ENCODE measurements at regions not wholly inside any gene's neighbourhood (a gene's known extent, or its start where the extent isn't known, plus 50 kb on each side); places are given as distances from the start of the nearest gene placed in this dataset.
"Not testable (repeated sequence)": the region's sequence is repeated elsewhere in the genome, so short reads cannot be mapped to it uniquely, and the experiment has no call there.

DNA sequence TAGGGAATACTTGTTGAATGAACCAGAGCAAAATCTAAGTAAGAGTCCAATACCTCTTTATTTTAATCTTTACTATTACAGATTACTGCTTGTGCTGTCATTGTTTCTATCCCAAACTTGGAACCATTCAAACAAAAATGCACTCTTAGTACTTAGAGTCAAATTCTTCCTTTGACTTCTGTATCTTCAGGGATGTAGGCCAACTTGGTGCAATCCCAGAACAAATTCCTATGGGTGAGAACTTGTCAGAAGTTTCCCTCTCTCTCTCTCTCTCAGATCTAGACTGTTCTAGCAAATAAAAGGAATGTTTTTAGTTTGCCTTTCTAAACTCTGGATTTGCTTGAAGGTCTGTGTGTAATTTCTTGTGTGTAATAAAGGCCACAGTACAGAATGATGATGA lies 329.0 kb upstream of the TMTC4 start:
- DNase-seq (ENCODE audit: low read depth in 2 of 2), result no peak

DNA sequence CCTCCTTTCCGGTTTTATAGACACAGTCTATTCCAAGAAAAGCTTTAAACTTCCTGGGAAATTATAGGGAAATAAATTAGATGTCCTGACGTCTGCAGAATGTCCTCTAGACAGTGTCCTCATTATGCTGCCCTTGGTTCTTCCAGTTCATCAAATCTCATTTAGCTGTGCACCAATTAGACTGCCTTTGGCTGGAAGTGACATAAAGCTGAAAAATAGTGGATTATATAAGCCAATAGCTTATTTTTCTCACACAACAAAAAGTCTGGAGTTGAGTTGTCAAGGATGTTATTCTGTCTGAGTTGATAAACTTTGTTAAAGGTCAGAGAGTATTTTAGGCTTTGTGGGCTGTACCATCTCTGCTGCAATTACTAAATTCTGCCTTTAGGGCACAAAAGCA lies 314.8 kb upstream of the TMTC4 start:
- DNase-seq (ENCODE audit: low read depth in 2 of 2), result no peak

DNA sequence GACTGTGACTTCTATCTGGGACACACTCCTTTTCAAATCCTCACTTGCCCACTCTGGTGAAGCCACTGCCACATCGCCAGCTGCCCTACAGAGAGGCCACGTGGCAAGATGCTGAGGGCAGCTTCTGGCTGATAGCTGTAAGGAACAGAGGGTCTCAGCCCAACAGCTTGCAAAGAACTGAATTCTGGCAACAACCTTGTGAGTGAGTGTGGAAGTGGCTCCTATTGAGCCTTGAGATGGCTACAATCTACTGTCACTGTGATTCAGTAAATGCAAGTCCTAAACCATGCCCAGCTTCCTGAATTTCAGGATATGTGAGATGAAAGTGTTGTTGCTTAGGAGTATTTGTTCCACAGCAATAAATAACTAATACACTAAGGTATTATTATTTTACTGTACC lies 314.3 kb upstream of the TMTC4 start:
- no peak for DNase-seq (ENCODE audit: low read depth in 2 of 2)

DNA sequence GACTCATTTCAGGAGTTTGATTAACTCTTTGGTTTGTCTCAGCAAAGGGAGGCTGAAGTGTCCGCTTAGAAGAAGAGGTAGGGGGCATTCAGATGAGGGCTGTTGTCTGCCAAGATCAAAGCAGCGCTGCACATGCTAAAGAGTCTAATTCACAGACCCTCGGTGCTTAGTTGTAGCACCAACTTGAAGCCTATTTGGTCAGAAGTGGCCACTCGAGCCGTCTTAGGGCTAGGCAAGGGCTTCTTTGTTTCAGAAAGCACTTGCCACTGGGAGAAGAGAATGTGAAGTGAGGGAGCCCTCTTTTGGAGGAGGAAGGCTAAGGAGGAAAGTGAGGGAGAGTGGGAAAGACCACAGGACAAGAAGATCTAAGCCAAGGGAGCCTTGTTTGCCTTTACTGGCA lies 313.4 kb upstream of the TMTC4 start:
- DNase-seq (ENCODE audit: low read depth in 2 of 2), result peak; percentile 4 to 7

DNA sequence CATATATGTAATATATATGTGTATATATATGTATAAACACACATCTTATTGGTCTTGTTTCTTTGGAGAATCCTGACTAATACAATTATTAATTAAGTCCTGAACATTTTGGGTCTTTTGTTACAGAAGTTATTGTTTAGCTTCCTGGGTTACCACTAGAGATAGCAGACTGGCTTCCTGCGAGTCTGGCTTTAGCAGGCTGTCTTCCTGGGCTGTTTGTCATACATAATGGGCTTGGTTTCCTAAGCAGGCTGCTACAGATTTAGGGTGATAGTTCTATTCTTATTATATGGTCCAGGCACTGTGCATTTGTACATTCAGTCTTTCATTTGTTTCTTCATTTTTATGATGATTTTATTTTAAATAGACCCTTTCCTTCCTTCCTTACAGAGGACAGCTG lies 312.0 kb upstream of the TMTC4 start:
- no peak for DNase-seq (ENCODE audit: low read depth in 2 of 2)

DNA sequence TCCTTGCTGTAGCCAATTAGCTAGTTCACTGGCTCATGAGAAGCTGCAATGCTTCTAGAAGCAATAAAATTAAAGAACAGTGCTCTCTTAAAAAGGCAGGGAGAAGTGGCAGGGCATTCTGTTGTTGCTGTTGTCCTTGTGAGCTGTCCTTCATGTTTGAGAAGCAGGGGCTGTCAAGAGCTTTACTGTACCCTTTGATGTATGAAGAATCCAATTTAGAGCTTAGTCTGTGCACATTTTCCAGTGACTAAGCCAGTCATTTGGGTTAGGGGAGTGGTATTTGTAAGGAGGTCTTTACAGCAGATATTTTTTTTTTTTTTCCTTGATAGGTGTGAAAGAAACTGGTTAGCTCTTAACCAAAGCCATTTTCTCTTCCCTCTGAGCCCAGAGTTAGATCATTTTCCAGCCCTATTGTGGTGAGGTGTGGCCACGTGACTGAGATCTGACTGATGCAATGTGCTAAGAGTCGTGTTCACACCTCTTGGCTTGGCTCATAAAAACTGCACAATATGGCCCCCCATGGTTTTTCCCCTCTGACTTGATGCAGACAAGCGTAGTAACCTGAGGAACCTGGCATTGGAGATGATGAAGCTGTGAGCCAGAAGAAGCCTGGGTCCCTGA lies 309.6 kb upstream of the TMTC4 start:
- DNase-seq (ENCODE audit: low read depth in 2 of 2), result no peak

DNA sequence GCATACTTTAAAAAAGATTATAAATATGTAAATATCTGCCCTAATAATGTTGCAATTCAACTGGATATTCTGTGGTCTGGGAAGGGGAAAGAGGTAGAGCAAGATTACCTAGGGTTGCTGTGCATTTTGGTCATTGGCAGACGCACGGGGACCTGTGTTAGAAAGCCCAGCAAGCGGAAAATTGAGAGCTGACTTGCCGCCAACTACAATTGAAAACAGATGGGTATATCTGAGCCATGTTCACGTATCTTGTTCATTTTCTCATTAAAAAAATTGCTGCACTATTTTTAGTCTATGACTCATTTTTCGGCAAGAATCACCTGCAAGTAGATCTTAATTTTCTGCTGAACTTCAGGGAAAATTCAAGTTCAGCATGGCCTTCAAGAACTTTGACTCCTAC lies 308.5 kb upstream of the TMTC4 start:
- no peak for DNase-seq (ENCODE audit: low read depth in 2 of 2)

DNA sequence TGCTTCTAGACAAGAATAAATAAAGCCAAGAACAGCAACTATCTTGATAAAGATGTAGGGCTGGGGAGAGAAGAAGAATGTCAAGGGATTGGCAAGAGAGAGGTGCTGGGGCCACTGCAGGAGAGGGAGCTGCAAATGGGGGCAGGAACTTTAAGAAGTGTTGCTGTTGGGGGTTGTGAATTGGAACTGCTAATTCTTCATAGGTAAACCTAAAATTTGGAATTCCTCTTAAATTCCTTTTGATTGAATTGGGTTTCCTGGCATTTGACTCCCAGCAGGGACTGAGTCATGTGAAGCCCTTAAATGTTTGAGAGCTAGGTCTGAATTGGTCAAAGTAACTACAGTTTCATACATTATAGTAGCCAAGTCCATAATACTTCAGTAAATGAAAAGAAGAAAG lies 305.6 kb upstream of the TMTC4 start:
- DNase-seq (ENCODE audit: low read depth in 2 of 2), result no peak

DNA sequence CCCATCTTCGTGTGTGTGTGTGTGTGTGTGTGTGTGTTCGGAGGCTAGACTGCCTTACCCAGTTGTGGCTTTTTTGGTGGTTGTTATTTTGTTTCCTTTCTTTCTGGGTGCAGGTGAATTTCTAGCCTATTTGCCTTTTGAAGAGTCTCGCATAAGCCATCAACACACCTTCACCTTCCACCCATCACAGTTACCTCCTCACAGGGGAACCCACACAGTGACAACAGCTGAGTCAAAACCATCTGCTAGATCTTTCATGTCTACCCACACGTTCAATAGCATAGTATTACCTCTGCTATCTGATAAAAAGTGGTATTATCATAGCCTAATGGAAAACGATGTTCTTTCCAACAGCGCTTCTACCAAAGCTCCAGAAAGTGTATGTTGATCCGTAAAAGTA lies 303.2 kb upstream of the TMTC4 start:
- DNase-seq (ENCODE audit: low read depth in 2 of 2), result no peak

DNA sequence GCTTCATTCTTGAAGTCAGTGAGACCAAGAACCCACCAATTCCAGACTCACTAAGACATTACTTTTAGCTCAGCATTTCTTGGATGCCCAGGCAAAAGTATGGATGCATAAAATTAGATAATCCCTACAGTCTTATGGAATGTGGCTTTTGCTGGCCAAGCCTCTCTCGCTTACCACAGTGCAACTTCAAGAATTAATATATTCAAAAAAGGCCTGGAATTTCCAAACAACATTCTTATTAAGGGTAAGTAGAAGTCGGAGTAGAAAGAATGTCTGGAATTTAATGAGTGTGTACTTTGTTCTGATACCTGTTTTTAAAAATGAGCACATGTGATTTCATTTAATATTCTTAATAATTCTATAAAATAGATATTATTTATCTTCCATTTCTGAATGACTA lies 302.4 kb upstream of the TMTC4 start:
- no peak for DNase-seq (ENCODE audit: low read depth in 2 of 2)

DNA sequence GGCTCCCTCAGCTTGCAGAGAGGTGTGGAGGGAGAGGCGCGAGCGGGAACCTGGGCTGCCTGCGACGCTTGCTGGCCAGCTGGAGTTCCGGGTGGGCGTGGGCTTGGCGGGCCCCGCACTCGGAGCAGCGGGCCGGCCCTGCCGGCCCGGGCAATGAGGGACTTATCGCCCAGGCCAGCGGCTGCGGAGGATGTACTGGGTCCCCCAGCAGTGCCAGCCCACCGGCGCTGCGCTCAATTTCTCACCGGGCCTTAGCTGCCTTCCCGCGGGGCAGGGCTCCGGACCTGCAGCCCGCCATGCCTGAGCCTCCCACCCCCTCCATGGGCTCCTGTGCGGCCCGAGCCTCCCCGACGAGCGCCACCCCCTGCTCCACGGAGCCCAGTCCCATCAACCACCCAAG lies 301.1 kb upstream of the TMTC4 start:
- not testable (repeated sequence) for DNase-seq (ENCODE audit: low read depth in 2 of 2)

DNA sequence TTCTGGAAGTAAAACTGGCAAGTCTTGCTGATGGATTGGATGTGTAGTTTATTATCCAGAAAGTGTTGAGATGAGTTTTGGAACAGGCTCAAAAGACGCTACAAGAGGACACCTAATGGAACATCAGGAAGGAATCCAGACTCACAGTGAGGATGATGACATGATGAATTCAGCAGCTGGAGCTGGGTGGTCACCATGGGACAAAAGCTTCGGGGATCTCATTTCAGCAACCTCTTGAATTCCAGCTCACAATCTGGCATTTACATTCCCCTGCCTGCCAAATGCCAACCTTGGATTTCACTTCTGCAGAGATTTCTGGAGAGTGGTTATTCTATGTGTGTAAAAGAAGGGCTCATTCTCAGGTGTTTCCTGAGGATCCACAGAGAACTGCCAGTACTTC lies 288.0 kb upstream of the TMTC4 start:
- no peak for DNase-seq (ENCODE audit: low read depth in 2 of 2)

DNA sequence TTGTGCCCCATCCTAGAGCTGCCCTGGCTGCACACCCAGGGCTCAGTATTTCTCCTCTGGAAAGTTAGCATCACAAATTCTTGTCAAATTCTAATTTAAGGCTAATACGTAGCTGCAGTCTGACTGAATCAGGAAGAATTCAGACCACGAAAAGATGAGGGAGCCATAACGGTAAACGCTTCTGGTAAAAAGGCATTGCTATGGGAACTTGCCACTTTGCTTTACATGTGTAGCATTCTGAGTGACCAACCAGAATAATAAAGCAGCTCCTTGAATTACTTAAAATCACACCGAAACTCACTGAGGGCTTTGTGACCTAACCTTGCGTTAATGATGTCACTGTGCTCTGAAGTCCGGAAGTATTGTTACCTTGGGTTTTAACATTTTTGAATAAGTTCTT lies 286.6 kb upstream of the TMTC4 start:
- DNase-seq (ENCODE audit: low read depth in 2 of 2), result no peak

DNA sequence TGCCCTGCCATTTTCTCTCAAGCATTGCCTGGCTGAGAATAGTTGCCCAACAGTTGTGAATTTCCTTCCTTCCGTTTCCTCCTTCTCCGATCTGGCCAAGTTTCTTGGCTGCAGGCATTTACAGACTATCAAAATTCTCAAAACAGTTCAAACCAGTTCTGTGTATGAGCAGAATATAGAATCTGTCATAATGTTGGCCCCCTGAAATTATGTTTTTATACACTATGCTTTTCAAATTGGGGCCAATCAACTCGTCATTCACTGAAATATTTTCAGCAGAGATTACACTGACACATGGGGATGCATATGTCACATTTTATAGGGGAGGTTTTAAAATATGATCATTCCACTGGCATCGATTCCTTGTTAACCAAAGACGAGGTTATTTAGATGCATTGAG lies 284.2 kb upstream of the TMTC4 start:
- no peak for DNase-seq (ENCODE audit: low read depth in 2 of 2)

DNA sequence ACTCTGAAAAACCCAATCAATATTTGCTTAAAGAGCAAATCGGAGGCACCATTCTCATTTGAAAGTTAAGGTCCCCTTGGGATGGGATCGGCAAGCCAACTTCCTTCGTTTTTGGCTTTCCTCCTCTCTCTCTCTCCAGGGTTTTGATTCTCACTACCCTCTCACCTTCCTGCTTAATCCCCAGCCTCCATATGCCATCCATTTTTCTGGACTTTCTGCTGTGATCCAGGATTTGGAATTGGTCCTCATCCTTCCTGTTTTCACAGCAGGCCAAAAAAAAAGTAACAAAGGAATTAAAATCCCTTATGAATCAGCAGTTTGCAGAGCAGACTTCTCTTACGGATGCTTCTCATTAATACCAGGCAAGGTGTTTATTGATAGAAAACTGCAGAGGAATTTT lies 283.1 kb upstream of the TMTC4 start:
- no peak for DNase-seq (ENCODE audit: low read depth in 2 of 2)

DNA sequence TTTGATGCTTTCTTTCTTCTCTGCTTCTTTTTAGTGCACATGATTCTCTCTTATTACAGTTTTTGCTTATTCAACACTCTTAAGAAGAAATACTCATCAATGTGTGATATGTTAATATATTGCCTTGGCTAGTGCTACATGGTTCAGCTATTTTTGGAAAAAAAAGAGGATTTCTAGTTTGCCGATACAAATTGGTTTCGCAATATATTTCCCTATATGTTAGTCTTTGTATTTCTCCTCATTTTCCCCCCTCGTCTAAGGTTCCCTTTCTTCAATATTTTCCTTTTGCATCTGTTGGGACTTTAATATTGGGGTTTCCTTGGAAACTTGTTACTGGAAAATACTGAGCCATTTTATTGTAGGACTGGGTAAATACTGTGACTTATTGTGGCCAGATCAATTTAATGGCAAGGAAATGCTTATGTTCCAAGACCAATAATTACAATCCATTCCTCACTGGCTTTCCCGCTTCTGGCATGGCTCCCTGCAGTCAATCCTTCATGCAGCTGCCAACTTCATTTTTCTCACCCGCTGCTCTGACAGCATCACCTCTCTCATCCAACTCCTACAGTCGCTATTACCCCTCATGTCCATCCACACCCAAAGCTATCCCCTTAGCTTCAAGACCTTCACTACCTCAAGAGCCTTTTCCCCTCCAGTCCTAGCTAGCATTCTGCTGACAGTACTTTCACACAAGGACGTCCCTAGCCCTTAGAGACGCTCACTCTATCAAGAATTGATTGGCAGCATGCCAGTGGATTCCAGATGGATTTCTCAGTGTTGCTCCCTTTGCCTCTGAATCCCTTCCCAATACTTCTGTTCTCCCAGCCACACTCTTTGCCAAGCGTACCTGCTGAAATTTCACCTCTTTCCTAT lies 280.1 kb upstream of the TMTC4 start:
- DNase-seq (ENCODE audit: low read depth in 2 of 2), result no peak

DNA sequence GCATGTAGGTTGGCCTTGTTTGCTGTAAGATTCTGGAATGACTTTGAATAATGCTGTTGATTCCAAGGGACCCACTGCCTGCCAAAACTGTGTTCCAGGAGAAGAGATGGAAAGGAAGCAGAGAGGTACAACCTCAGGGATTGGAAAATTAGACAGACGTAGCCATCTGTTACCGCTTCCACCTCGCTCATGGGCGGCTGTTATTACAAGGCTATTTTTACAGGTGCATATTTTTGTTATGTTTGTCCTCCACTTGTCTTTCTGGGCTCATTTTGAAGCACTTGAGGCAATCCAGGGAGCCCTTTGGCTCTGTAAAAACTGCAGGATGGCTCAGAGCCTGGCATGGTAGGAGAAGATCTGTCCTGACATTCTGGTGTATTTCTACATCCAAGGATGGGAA lies 276.4 kb upstream of the TMTC4 start:
- DNase-seq (ENCODE audit: low read depth in 2 of 2), result no peak

DNA sequence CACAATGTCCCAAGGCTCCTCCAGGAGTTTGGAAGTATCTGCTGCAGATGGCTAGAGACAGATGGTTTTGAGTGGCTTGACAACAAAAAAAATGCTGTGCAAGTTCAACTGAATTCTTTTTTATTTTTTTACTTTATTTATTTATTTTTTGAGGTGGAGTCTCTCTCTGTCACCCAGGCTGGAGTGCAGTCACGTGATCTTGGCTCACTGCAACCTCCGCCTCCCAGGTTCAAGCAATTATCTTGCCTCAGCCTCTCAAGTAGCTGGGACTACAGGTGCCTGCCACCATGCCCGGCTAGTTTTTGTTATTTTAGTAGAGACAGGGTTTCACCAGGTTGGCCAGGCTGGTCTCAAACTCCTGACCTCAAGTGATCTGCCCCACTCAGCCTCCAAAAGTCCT lies 274.3 kb upstream of the TMTC4 start:
- DNase-seq (ENCODE audit: low read depth in 2 of 2), result not testable (repeated sequence)

DNA sequence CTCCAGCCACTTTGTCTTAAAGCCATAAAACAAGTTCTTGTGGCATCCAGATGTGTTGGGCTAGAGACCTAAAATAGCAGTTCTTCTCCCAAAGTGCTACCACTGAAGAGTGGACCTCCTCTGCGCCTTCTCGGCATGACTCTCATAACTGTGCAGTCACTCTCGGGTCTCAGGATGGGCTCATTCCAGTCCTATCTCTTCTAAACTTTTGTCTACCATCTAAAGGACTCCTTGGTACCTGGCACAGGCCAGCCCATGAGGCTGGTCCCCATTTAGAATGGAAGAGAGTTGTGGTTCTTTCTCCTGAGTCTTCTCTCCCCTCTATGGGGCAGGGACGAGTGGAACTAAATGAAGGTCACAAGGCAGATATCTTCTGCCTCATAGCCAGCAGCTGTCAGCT lies 272.0 kb upstream of the TMTC4 start:
- DNase-seq (ENCODE audit: low read depth in 2 of 2), result no peak

DNA sequence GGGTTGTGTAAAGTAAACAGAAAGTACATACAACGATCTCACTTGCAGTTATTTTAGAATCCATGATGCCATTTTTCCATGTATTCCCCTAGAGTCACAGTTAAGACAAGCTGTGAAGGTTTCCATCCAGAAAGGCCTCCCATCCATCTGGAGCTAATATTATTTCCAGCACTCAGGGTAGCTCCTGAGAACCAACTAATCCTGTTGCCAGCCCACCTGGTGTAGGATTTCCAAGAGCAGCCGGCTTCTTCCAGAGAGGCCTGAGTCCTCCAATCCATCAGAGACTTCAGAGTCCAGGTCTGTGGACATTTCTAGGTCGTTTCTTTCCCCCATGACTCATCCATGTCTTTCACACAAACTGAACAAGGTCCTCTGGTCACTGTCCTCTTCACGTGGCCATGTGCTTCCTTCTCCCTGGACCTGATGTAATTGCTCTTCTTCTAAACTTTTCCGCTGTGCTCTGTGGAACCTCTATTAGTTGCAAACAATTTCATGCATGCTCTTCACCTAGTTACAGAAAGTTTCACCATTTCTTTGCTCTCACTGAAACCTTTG lies 270.3 kb upstream of the TMTC4 start:
- DNase-seq (ENCODE audit: low read depth in 2 of 2), result no peak

DNA sequence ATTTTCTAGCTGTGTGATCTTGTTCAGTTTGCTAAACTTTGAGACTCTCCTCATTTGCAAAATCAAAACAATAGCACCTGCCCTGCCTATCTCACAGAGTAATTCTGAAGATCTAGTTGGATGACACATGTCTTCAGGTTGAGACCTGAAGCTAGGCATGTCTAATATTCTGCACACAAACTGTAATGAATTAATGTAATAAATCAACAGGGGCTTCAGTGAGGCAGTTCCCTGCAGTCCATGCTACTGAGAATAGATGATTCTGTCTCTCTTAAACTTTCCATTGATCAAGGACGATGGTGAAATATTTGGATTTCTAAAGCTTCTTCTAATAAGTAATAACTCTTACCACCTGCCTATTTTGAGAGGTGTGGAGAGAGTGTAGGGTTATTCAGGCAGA lies 268.1 kb upstream of the TMTC4 start:
- no peak for DNase-seq (ENCODE audit: low read depth in 2 of 2)

DNA sequence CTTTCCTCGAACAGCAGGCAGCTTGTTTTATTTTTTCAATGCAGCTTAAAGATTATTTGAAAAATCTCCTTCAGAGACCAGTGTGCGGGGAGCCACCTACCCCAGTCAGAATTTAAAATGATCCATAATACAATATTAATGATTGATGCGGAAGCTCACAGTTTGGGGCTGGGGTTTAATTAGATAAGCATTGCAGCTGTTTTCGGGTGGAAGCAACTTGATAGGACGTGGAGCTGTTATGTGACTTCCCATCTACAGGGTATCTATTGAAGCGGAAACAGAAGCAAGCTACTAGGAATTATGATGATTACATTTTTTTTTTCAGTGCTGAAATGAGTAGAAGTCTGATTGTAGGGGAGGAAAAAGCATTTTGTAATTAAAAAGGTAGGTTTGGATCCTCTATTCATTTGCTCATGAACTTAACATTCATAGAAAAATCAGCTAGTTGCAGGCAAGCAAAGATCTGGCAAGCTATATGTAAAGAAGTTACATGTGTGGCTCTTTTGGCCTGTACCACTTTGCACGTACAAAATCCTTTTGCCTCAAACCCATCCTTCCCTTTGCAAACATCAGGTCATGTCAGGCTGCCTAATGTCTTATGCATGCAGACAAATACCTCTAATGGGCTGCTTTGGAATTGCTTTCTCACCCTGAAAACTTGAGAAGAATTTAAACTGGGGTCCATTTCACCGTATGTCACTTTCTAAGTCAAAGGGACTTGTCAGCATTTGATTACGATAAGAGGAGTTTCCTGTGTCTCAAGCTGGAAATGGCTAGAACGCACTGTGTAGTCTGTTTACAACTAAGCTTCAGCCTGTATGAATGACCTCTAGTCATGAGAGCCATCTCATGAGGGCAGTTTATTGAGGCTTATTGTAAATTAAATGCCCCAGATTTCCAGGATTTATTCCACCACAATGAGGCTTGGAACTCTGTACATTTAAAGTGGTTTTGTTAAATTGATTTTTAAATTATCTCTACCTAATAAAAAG lies 267.1 kb upstream of the TMTC4 start:
- DNase-seq (ENCODE audit: low read depth in 2 of 2), result no peak

Data from fibroblast of skin of left quadriceps (primary cell).